Calu3 (cell line): ENCODE measurements at regions not wholly inside any gene's neighbourhood (a gene's known extent, or its start where the extent isn't known, plus 50 kb on each side); places are given as distances from the start of the nearest gene placed in this dataset.
"Not testable (repeated sequence)": the region's sequence is repeated elsewhere in the genome, so short reads cannot be mapped to it uniquely, and the experiment has no call there.

Source experiments
- BruUV-seq: library from RNA; stranded (reverse); fragments of 400-500 nt; replicated peaks from 2 replicates; lab custom pipeline; 2021; lab: Mats Ljungman, UMichigan
- CTCF ChIA-PET: fragments of 300-600 bp; sonication (Branson Sonifier 250); formaldehyde crosslinking; loops from one replicate; lab custom pipeline; 2022; ENCODE audit warnings: antibody characterized with exemption; lab: Charles Lee
- DNase-seq: peaks from one replicate; pipeline ENCODE4 v3.0.0; 2022
- H3K27ac Mint-ChIP-seq: one replicate; pipeline ENCODE4 v1.8.0; 2022; ENCODE audit warnings: mixed read lengths; ENCODE audit not compliant: unreplicated experiment
- H3K27me3 Mint-ChIP-seq: one replicate; pipeline ENCODE4 v1.8.0; 2022; ENCODE audit warnings: mixed read lengths; ENCODE audit not compliant: unreplicated experiment
- H3K36me3 Mint-ChIP-seq: one replicate; pipeline ENCODE4 v1.8.0; 2022; ENCODE audit warnings: mild to moderate bottlenecking, moderate library complexity, mixed read lengths; ENCODE audit not compliant: insufficient read depth, unreplicated experiment
- H3K4me1 Mint-ChIP-seq: one replicate; pipeline ENCODE4 v1.8.0; 2022; ENCODE audit warnings: mild to moderate bottlenecking, low read depth, mixed read lengths; ENCODE audit not compliant: unreplicated experiment
- H3K4me3 Mint-ChIP-seq: one replicate; pipeline ENCODE4 v1.8.0; 2022; ENCODE audit warnings: mild to moderate bottlenecking, low read depth, moderate library complexity, mixed read lengths; ENCODE audit not compliant: unreplicated experiment
- H3K9me3 Mint-ChIP-seq: one replicate; pipeline ENCODE4 v1.8.0; 2022; ENCODE audit warnings: low read depth, mixed read lengths; ENCODE audit not compliant: unreplicated experiment
- CTCF ChIP-seq: fragments of 200-600 bp; IDR thresholded peaks from one replicate; pipeline ENCODE4 v1.8.0; 2022; ENCODE audit warnings: antibody characterized with exemption; ENCODE audit not compliant: unreplicated experiment
- intact Hi-C: fragments of 100-400 bp; cut with micrococcal nuclease; formaldehyde crosslinking; loops from one replicate; pipeline ENCODE4 v1.10.0; 2022; ENCODE audit not compliant: unreplicated experiment

- peaks cover 17% of the 10 kb centered on the region for H3K4me1 Mint-ChIP-seq
- DNase-seq: no peak
- intact Hi-C loops: no loop called here
These were observed 362.9 kb downstream of the SMOC2 start for GRCh38 chr6:168803874-168804273.

GRCh38 chr6:168799067-168799466, 358.1 kb downstream of the SMOC2 start:
- CTCF ChIA-PET: no interaction called here
- H3K9me3 Mint-ChIP-seq: peaks cover 3% of the 10 kb centered on the region
- no peak overlapping the region for H3K4me3 Mint-ChIP-seq
- H3K36me3 Mint-ChIP-seq: no peaks in the 10 kb centered on the region
- no peak overlapping the region for H3K27ac Mint-ChIP-seq
- no peak for TF ChIP-seq CTCF
- H3K27me3 Mint-ChIP-seq: no peaks in the 10 kb centered on the region
- intact Hi-C loops: no loop called here
- peaks cover 17% of the 10 kb centered on the region for H3K4me1 Mint-ChIP-seq
- no peak for DNase-seq
- BruUV-seq: no TSS peak

More at GRCh38 chr6:168803874-168804273, 362.9 kb downstream of the SMOC2 start:
- no peak for TF ChIP-seq CTCF
- CTCF ChIA-PET: no interaction called here
- Mint-ChIP-seq H3K9me3 (no peaks in the 10 kb centered on the region), H3K27me3 (no peaks in the 10 kb centered on the region), H3K4me3 (no peak overlapping the region), H3K27ac (peak overlapping the region; percentile 14), H3K36me3 (no peaks in the 10 kb centered on the region)
- BruUV-seq: no TSS peak

GRCh38 chr6:168796106-168796505, 355.1 kb downstream of the SMOC2 start:
- Mint-ChIP-seq H3K4me3 (no peak overlapping the region), H3K27me3 (no peaks in the 10 kb centered on the region), H3K36me3 (no peaks in the 10 kb centered on the region), H3K27ac (no peak overlapping the region), H3K9me3 (peaks cover 3% of the 10 kb centered on the region), H3K4me1 (peaks cover 9% of the 10 kb centered on the region)
- no TSS peak for BruUV-seq
- CTCF ChIA-PET: no interaction called here
- DNase-seq: no peak
- no peak for TF ChIP-seq CTCF
- intact Hi-C loops: no loop called here

- BruUV-seq, intact Hi-C loops, H3K27me3 Mint-ChIP-seq, H3K27ac Mint-ChIP-seq, DNase-seq, H3K4me1 Mint-ChIP-seq, H3K36me3 Mint-ChIP-seq, H3K9me3 Mint-ChIP-seq, H3K4me3 Mint-ChIP-seq, CTCF ChIA-PET: not testable (repeated sequence)
These were observed 354.6 kb downstream of the SMOC2 start for GRCh38 chr6:168795611-168796010.

GRCh38 chr6:168794491-168794890, 353.5 kb downstream of the SMOC2 start:
- H3K27ac Mint-ChIP-seq: no peak overlapping the region
- H3K27me3 Mint-ChIP-seq: no peaks in the 10 kb centered on the region
- TF ChIP-seq CTCF: no peak
- peaks cover 3% of the 10 kb centered on the region for H3K9me3 Mint-ChIP-seq
- CTCF ChIA-PET: no interaction called here
- H3K36me3 Mint-ChIP-seq: no peaks in the 10 kb centered on the region
- BruUV-seq: no TSS peak
- intact Hi-C loops: no loop called here
- peaks cover 3% of the 10 kb centered on the region for H3K4me1 Mint-ChIP-seq
- DNase-seq: no peak
- no peak overlapping the region for H3K4me3 Mint-ChIP-seq
